WTC11 (cell line): ENCODE measurements at regions not wholly inside any gene's neighbourhood (a gene's known extent, or its start where the extent isn't known, plus 50 kb on each side); places are given as distances from the start of the nearest gene placed in this dataset.

ENCODE experiments used
- ATAC-seq: fragments of 200-7000 bp; cut with Tn5 transposase; 2 replicates; pipeline ENCODE4 v1.10.0; 2021; ENCODE audit warnings: mild to moderate bottlenecking, moderate library complexity
- CTCF ChIA-PET: fragments of 300-600 bp; sonication (Branson Sonifier 250); formaldehyde crosslinking; loops from one replicate; lab custom pipeline; 2021; ENCODE audit warnings: antibody characterized with exemption; lab: Charles Lee
- POLR2A ChIA-PET: fragments of 350-600 bp; sonication (Branson Sonifier 250); formaldehyde crosslinking; loops from one replicate; lab custom pipeline; 2021; ENCODE audit warnings: antibody characterized with exemption; lab: Charles Lee
- DNase-seq: peaks from one replicate; pipeline ENCODE4 v3.0.0; 2021; ENCODE audit warnings: low spot score
- H3K27ac Mint-ChIP-seq: 2 replicates; pipeline ENCODE4 v1.8.0; 2021; ENCODE audit warnings: mixed read lengths
- H3K27me3 Mint-ChIP-seq: 2 replicates; pipeline ENCODE4 v1.8.0; 2021; ENCODE audit warnings: low read depth, mild to moderate bottlenecking, moderate library complexity, mixed read lengths
- H3K36me3 Mint-ChIP-seq: 2 replicates; pipeline ENCODE4 v1.8.0; 2021; ENCODE audit warnings: mixed read lengths
- H3K4me1 Mint-ChIP-seq: 2 replicates; pipeline ENCODE4 v1.8.0; 2022; ENCODE audit warnings: mixed read lengths
- H3K4me3 Mint-ChIP-seq: 2 replicates; pipeline ENCODE4 v1.8.0; 2021; ENCODE audit warnings: mild to moderate bottlenecking, moderate library complexity, mixed read lengths
- H3K9me3 Mint-ChIP-seq: 2 replicates; pipeline ENCODE4 v1.8.0; 2021; ENCODE audit warnings: mixed read lengths
- ATF6 ChIP-seq: sonication (generic); formaldehyde crosslinking; IDR thresholded peaks from 2 replicates; pipeline ENCODE4 v1.8.1; 2023; ENCODE audit warnings: mild to moderate bottlenecking, missing genetic modification reagents
- CDX4 ChIP-seq: fragments of 250-450 bp; sonication (Bioruptor Pico); IDR thresholded peaks from 2 replicates; pipeline ENCODE4 v1.9.0; 2021; ENCODE audit warnings: moderate library complexity, mild to moderate bottlenecking, inconsistent platforms, borderline replicate concordance
- ERG ChIP-seq: fragments of 250-450 bp; sonication (Bioruptor Pico); IDR thresholded peaks from 2 replicates; pipeline ENCODE4 v1.8.0; 2021; ENCODE audit warnings: mild to moderate bottlenecking
- HMGA2 ChIP-seq: fragments of 250-450 bp; sonication (Bioruptor Pico); IDR thresholded peaks from 2 replicates; pipeline ENCODE4 v1.4.0; 2021; ENCODE audit warnings: mild to moderate bottlenecking, moderate library complexity
- IRF1 ChIP-seq: sonication (generic); formaldehyde crosslinking; IDR thresholded peaks from 2 replicates; pipeline ENCODE4 v1.8.0; 2023; ENCODE audit warnings: missing genetic modification reagents
- MAX ChIP-seq: sonication (generic); formaldehyde crosslinking; IDR thresholded peaks from 2 replicates; pipeline ENCODE4 v1.8.0; 2022; ENCODE audit warnings: mild to moderate bottlenecking, missing genetic modification reagents
- MXD4 ChIP-seq: fragments of 250-450 bp; sonication (Bioruptor Pico); IDR thresholded peaks from 2 replicates; pipeline ENCODE4 v1.8.0; 2021; ENCODE audit warnings: mild to moderate bottlenecking, moderate library complexity, borderline replicate concordance
- NFATC4 ChIP-seq: fragments of 250-450 bp; sonication (Bioruptor Pico); IDR thresholded peaks from 2 replicates; pipeline ENCODE4 v1.9.0; 2021; ENCODE audit warnings: mild to moderate bottlenecking
- NFYB ChIP-seq: sonication (generic); formaldehyde crosslinking; conservative IDR thresholded peaks from 2 replicates; pipeline ENCODE4 v1.8.0; 2022; ENCODE audit warnings: low read depth, missing genetic modification reagents
- NR3C1 ChIP-seq: sonication (generic); formaldehyde crosslinking; conservative IDR thresholded peaks from 2 replicates; pipeline ENCODE4 v1.8.1; 2023; ENCODE audit warnings: low read depth, mild to moderate bottlenecking, missing genetic modification reagents
- RELA ChIP-seq: sonication (generic); formaldehyde crosslinking; IDR thresholded peaks from 2 replicates; pipeline ENCODE4 v1.8.1; 2022; ENCODE audit warnings: missing genetic modification reagents, mild to moderate bottlenecking, borderline replicate concordance
- SOX15 ChIP-seq: fragments of 250-450 bp; sonication (Bioruptor Pico); IDR thresholded peaks from 2 replicates; pipeline ENCODE4 v1.9.0; 2021; ENCODE audit warnings: mild to moderate bottlenecking
- TCF7 ChIP-seq: sonication (generic); formaldehyde crosslinking; IDR thresholded peaks from 2 replicates; pipeline ENCODE4 v1.8.0; 2022; ENCODE audit warnings: mild to moderate bottlenecking, low read depth, missing genetic modification reagents, moderate library complexity
- ZMAT4 ChIP-seq: fragments of 250-450 bp; sonication (Bioruptor Pico); IDR thresholded peaks from 2 replicates; pipeline ENCODE4 v1.9.0; 2021; ENCODE audit warnings: mild to moderate bottlenecking
- ZNF121 ChIP-seq: sonication (generic); formaldehyde crosslinking; IDR thresholded peaks from 2 replicates; pipeline ENCODE4 v1.8.0; 2023; ENCODE audit warnings: missing genetic modification reagents
- ZNF232 ChIP-seq: sonication (generic); formaldehyde crosslinking; IDR thresholded peaks from 2 replicates; pipeline ENCODE4 v1.8.0; 2022; ENCODE audit warnings: mild to moderate bottlenecking, missing genetic modification reagents
- ZNF281 ChIP-seq: sonication (generic); formaldehyde crosslinking; IDR thresholded peaks from 2 replicates; pipeline ENCODE4 v1.8.0; 2023; ENCODE audit warnings: mild to moderate bottlenecking, missing genetic modification reagents
- ZNF317 ChIP-seq: sonication (generic); formaldehyde crosslinking; IDR thresholded peaks from 2 replicates; pipeline ENCODE4 v1.8.1; 2023; ENCODE audit warnings: low read depth, mild to moderate bottlenecking, moderate library complexity, missing genetic modification reagents, borderline replicate concordance
- ZNF512 ChIP-seq: sonication (generic); formaldehyde crosslinking; IDR thresholded peaks from 2 replicates; pipeline ENCODE4 v1.8.1; 2022; ENCODE audit warnings: missing genetic modification reagents, borderline replicate concordance
- ZNF532 ChIP-seq: fragments of 250-450 bp; sonication (Bioruptor Pico); IDR thresholded peaks from 2 replicates; pipeline ENCODE4 v1.9.0; 2021; ENCODE audit warnings: mild to moderate bottlenecking, borderline replicate concordance

- TF ChIP-seq CDX4 (no peak), NR3C1 (CRISPR knock-in tag) (no peak), RELA (CRISPR knock-in tag) (no peak), MAX (CRISPR knock-in tag) (no peak), ZMAT4 (CRISPR knock-in tag) (no peak), ERG (CRISPR knock-in tag) (no peak), MXD4 (CRISPR knock-in tag) (no peak), TCF7 (CRISPR knock-in tag) (no peak)
- TF ChIP-seq, all 79 proteins: peak for 0
Measured at GRCh38 chr11:79675081-79675480, 234.3 kb upstream of the TENM4 start (continued).

- Mint-ChIP-seq H3K36me3 (no peaks in the 10 kb centered on the region), H3K4me1 (peaks cover 24% of the 10 kb centered on the region), H3K27me3 (peaks cover 16% of the 10 kb centered on the region), H3K27ac (no peak overlapping the region), H3K4me3 (no peak overlapping the region), H3K9me3 (no peaks in the 10 kb centered on the region)
- ChIA-PET CTCF (interaction anchor here (1.3 kb wide), 1 partner anchor 272 kb away, joined by 3 read pairs; no protein-coding TSS in a partner anchor), POLR2A (no interaction called here)
- ATAC-seq (no peak), DNase-seq (no peak)
- TF ChIP-seq SOX15 (CRISPR knock-in tag) (no peak), ATF6 (CRISPR knock-in tag) (no peak), IRF1 (no peak), NFATC4 (no peak), ZNF232 (no peak), ZNF121 (CRISPR knock-in tag) (no peak), NFYB (CRISPR knock-in tag) (no peak), CDX4 (no peak), ZNF281 (CRISPR knock-in tag) (no peak), ZNF512 (CRISPR knock-in tag) (no peak), HMGA2 (CRISPR knock-in tag) (no peak), ZNF317 (CRISPR knock-in tag) (no peak), ZNF532 (CRISPR knock-in tag) (no peak)
Measured at GRCh38 chr11:79672786-79673185, 232.0 kb upstream of the TENM4 start.
